Left lobe of liver (tissue), 2 donors: ENCODE measurements at regions not wholly inside any gene's neighbourhood (a gene's known extent, or its start where the extent isn't known, plus 50 kb on each side); places are given as distances from the start of the nearest gene placed in this dataset.
"Not testable (repeated sequence)": the region's sequence is repeated elsewhere in the genome, so short reads cannot be mapped to it uniquely, and the experiment has no call there.

ENCODE experiments used
- ATAC-seq: fragments of 200-7000 bp; cut with Tn5 transposase; one replicate; pipeline ENCODE4 v1.9.1; 2020; ENCODE audit warnings: mild to moderate bottlenecking, moderate library complexity
- DNase-seq: peaks from one replicate; pipeline ENCODE4 v3.0.0-alpha.2; 2020; ENCODE audit warnings: low spot score
- donor health status: DM: no; HTN: no; CAD: no; lungs with moderate emphysema.
- donor health status: DM: no; HTN: yes; CAD: no.

DNA sequence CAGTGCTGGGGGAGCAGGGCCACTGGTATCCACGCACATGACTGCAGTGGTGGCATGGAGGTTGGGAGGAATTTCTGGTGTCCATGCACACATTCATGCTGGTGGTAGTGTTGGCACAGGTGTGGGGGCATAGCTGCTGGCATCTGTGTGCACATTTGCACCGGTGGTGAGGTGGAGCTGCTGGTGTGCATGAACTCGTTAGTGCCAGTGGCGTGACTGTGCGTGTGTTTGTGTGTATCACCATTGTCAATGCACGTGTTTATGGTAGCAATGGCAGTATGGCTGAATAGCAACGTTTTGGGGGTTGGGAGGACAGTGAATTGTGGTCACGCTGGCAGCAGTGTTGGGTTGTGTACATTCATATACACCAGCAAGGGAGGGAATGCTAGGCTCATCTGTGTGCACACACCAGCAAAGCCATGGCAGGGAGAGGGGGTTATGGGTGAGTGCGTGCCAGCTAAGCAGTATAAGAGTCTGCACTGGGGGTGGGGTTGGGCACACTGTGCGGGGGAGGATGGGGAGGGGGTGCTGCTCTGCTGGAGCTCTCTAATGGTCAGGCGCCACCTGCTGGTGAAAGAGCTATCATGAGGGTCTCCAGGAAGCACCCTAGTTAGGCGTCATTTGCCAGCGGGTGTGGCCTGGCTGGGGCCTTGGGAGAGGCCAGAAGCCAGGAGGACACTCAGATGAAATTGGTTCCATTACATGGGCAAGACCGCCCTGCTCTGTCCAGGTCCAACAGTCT, 626.1 kb upstream of the ID4 start:
- peak; percentile 47 for ATAC-seq
- no peak for DNase-seq

DNA sequence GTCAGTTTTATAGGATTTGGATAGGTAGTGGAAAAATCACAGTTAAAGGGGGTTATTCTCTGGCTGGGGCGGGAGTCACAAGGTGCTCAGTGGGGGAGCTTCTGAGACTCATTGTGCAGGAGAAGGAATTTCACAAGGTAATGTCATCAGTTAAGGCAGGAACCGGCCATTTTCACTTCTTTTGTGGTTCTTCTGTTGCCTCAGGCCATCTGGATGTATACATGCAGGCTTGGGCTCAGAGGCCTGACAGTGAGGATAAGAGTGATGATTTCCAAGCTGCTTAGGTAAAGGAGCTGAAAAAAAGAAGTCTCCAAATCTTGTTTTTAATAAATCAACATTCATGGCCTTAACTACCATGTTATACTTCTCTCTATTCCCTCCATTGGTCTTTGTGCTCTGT, 622.9 kb upstream of the ID4 start:
- no peak for DNase-seq
- ATAC-seq: no peak

DNA sequence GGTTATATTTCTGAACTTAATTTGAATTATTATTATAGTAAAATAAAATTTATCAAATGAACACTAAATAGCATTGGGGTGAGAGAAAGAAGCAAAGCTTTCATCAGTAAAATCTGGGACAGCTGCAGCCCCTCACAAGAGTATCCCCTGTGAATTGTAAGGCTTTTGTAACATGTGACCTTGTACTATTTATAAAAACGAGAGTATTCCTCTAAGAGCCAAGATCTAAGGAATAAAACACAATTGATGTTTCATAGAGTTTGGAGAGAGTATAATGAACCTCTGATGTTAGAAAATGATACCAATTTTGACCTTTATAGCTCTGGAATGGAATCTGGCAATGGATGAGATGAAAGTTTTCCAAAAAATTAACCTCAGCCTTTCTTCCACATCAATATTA, 617.2 kb upstream of the ID4 start:
- no peak for ATAC-seq
- no peak for DNase-seq

DNA sequence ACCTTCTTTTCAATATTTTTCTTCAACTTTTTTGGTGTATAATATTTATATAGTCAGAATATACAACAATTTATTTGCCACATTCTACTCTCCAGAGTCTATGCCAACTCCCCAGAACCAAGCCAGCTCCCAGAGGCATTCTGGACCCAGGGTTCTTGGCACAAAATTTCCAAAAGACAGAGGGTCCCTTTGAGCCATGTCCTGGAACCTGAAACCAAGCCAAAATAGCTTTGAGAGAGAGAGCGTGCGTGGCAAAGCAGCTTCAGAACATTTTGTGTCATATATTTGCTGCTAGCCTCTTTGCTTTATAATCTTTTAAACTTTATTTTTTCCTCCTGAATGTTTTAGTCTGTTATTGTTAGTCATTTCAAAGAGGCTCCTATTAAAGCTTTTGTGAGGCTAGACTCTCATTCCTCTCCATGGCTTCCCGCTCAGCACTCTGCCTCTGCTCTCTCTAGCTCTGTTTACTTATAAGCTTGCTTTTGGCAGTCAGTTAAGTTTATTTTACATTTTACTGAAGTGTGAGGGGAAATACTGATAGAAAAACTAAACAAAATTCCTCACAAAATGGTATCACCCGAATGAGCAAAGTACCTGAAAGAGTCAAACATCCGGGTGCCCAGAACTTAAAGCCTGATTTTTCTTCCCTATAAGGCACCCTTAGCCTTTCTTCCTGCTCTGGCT, 605.1 kb upstream of the ID4 start:
- DNase-seq: no peak

DNA sequence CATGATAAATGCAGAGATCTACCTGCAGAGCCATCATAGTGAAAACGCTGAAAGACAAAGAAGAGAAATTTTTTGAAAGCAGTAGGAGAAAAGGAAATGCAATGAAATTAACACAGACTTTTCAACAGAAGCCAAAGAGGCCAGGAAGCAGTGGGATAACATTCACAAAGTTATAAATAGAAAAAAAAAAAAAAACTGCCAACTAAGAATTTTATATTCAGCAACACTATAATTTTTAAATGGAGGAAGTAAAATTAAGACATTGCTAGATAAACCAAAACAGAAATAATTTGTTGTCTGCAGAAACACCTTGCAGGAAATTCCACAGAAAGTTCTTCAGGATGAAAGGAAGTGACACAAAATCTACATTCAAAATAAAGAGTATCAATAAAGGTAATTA, 591.5 kb upstream of the ID4 start:
- ATAC-seq (no peak), DNase-seq (no peak)

More for the DNA sequence above, 605.1 kb upstream of the ID4 start:
- no peak for ATAC-seq

DNA sequence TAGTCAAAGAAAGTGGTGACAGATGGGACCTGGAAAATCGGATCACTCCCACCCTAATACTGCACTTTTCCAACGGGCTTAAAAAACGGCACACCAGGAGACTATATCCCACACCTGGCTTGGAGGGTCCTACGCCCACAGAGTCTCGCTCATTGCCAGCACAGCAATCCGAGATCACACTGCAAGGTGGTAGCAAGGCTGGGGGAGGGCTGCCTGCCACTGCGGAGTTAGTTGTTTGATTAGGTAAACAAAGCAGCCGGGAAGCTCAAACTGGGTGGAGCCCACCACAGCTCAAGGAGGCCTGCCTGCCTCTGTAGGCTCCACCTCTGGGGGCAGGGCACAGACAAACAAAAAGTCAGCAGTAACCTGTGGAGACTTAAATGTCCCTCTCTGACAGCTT, 590.0 kb upstream of the ID4 start:
- DNase-seq, ATAC-seq: not testable (repeated sequence)

DNA sequence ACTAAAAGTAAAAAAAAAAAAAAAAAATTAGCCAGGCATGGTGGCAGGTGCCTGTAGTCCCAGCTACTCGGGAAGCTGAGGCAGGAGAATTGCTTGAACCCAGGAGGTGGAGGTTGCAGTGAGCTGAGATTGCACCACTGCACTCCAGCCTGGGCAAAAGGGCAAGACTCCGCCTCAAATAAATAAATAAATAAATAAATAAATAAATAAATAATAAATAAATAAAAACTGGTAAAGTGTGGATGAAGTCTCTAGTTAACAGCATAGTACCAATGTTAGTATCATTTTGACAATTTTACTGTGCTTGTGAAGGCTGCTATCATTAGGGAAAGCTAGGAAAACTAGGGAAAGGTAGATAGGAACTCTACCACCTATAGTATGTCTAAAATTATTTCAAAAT, 581.0 kb upstream of the ID4 start:
- DNase-seq, ATAC-seq: not testable (repeated sequence)

DNA sequence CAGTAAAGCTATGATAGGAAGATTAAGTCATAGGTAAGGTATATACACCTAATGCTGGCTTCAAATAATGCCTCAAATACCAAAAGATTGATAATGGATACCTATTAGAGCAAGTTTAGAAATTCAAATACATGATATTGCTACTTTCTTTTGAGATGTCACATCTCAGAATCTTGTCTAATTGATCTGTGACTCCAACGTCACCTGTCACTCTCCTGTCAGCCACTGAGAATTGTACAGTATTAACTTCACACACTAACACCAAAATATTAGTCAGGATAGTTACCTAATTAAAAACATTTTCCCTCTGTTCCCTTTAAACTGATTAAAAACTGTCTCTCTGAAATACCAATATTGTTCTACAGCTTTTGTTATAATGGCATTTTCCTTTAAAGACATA, 575.5 kb upstream of the ID4 start:
- ATAC-seq (no peak), DNase-seq (no peak)

DNA sequence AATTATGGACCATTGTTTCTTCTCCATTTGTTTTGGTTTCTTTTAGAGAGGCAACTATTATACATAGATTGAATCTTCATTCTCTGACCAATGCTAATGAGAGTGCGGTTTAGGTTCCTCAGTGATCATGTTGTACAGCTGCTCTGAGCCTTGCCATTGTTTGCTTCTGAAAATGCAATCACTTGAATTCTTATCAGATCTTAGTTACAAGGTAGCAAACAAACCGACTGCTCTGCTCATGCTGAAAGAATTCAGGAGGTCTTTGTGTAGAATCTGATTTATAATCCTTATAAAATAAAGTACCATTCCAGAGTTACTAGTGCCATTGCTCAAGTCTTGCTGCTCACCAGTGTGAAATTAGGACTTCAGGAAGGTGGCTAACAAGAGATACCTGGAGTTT, 569.1 kb upstream of the ID4 start:
- ATAC-seq: no peak
- DNase-seq: no peak

DNA sequence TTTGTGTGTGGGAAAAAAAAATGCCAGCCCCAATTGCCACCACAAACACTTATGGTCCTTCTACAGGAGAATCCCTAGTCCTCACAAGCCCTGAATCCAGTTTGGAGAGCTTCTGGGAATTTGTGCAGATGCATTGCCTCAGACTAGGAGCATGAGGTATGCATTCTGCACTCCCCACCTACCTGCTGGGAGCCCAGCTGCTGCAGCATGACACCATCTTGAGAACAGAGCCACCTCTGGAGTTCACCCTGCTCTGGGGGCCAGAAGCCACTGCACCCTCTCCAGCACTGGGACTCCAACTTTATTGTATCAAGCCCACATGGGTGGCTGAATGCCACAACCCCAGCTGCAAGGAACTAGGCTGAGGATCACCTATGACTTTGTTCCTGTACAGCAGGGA, 568.5 kb upstream of the ID4 start:
- no peak for ATAC-seq
- DNase-seq: no peak

DNA sequence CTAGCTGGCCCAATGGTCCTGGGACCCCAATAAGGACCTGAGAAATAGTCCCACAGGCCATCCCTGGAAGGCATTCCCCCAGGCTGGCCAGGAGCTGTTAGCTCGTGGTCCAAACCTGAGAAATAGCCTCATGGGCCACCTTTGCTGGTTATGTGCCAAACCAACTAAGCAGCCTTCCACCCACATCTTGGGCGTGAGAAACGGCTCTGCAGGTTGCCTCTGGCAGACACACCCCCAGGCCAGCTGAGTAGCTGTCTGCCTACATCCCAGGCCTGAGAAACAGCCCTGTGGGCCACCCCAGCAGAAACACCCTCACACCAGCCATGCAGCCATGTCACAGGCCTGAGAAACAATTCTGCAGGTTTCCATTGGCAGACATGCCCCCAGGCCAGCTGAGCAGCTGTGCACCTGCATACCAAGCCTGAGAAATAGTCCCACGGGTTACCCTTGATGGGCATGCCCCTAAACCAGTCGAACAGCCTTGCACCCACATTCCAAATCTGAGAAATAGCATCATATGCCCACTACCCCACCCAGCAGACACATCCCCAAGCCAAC, 567.8 kb upstream of the ID4 start:
- ATAC-seq: no peak
- no peak for DNase-seq

DNA sequence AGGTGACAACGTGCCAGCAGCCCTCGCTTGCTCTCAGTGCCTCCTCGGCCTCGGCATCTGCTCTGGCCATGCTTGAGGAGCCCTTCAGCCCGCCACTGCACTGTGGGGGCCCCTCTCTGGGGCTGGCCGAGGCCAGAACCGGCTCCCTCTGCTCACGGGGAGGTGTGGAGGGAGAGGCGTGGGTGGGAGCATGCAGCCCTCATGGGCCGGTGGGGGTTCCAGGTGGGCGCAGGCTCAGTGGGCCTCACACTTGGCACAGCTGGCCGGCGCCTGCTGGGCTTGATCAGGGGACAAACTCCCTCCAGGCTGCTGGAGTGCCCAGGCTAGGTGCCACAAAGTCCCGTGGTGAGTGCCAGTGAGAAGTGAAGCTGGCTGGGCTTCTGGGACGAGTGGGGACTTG, 566.6 kb upstream of the ID4 start:
- ATAC-seq: no peak
- no peak for DNase-seq

DNA sequence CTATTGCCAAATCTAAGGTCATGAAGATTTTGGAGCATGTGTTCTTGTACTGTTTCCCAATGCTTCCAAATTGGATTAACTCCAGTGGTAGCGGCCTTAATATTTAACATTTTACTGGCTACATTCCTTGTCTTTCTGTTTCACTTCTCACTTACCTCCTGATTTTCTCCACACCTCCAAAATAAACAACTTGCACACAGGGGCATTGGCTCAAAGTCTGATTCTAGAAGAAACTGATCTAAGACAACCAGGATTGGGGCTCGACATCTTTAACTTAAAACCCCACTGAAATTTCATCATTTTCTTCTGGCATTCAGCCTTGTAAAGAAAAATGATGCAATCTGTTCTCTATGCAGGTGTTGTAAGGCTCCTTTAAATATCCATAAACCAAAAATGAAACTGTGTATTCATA, 557.9 kb upstream of the ID4 start:
- DNase-seq (no peak), ATAC-seq (no peak)

DNA sequence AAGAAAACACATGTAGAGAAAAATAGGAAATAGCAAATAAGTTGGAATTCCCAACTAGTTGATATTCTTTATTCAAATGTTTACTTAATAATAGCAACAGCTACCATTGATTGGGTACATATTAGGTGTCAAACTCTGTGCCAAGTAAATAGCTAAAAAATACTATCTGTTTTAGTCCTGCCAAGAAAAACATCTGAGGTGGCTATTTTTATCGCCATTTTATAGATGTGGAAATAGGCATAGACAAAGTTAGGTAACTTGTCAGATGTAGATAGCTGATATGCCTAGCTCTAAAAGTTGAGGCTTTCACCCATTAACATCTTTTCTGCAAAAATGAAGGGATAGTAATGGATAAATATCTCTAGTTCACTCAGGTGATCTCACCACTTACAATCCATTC, 549.2 kb upstream of the ID4 start:
- DNase-seq (no peak), ATAC-seq (no peak)

DNA sequence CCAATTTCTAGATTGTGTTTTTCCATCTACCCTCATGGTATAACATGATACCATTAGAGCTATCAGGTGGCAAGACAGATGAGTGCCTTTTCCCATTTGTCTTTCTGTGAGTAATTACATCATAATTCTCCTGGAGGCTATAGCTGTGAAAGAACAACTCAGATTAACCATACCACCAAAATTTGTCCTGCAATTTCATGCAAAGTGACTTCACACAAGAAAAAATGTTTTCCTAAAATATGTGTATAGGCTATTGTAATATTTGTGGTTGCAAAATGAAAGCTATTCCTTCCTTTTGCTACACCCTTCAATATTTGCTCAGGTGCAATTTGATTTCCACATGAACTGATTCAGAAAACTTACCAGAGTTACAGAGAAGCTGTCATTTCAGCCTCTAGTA, 547.7 kb upstream of the ID4 start:
- ATAC-seq (no peak), DNase-seq (no peak)

DNA sequence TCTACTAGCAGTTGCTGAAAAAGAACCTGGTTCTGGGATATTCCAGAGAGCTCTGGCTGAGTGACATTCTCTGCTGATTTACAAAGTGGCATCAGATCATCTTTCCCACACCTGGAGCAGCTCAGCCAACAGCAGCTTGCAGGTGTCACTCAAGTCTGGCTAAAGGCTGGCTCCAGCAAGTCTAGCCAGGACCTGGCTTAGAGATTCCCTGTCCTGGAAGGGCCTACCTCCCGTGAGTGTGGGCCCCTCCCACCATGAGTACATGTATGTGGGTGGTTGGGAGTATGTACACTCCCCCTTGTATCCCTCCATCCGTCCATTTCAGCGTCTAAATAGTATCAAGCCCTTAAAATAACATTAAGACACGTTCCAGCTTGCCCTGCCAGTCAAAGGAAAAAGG, 539.3 kb upstream of the ID4 start:
- DNase-seq (no peak), ATAC-seq (no peak)

DNA sequence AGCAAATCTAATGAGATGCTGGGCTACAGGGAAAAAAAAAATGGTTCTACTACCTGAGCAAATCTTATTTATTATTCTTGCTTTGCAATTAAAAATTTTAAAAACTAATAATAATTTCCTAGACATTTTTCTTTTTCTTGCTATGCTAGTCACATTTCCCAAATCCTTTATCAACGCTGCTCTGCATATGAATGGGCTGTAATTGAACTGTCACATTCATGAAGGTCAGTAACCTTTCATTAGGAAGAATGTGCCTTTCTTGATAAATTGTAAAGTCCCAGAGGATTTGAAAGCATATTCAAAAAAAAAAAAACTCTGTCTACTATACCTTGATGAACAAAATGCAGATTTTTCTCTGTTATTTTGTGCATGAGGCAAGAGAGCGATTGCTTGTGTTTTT, 538.7 kb upstream of the ID4 start:
- ATAC-seq (no peak), DNase-seq (no peak)

DNA sequence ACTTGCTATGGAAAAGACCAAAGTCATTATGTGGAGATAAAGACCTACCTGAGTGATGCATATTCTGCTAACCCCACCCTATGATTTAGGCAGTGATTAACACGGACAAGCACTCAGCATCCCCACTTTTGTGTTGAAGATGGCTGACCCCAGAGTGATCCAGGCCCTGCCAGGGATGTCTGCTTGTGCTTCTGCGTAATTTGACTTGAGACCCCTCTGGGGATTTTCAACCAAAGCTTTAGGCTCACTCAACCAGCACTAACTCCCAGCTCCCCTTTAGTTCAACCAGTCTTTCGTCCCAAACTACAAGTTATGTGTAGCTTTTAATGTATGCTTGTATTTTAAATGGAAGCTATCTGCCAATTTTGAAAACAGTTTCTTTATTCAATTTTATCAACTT, 538.0 kb upstream of the ID4 start:
- no peak for ATAC-seq
- no peak for DNase-seq

DNA sequence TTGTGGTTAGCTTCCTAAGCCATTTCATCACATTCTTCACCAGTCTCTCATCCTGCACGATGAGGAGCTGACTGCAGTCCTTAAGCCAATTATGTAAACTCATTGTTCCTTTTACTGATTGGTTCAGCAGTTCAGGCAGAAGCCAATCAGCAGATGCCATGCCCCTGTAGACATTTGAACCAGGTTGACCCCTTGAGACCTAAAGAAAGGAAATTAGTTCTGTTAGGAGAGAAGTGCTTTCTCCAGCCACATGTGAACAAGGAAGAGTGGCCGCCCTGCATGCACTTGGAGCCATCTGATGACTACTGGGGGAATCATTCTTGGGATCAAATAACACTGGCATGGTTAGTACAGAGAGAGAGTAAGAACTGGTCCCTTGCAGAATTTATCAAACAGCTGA, 535.2 kb upstream of the ID4 start:
- DNase-seq: no peak

DNA sequence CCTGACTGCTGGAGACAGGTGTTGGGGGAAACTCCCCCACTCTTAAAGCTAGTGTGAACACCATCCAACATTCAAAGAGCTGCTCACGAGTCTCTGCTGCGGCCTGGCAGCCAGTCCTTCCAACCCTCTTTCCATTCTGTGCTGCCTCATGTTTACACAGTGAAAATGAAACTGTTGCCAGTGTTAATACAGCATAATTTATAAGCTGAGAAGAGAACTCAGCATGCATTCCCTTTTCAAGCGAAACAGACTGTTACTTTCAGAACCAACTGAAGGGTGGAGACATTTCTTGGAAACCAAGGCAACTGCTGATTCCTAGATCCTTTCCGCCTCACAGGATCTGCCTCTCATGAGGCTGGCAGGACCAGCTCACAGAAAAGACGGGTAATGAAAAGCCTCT, 533.8 kb upstream of the ID4 start:
- no peak for ATAC-seq
- DNase-seq: no peak

More for the DNA sequence above, 535.2 kb upstream of the ID4 start:
- no peak for ATAC-seq

DNA sequence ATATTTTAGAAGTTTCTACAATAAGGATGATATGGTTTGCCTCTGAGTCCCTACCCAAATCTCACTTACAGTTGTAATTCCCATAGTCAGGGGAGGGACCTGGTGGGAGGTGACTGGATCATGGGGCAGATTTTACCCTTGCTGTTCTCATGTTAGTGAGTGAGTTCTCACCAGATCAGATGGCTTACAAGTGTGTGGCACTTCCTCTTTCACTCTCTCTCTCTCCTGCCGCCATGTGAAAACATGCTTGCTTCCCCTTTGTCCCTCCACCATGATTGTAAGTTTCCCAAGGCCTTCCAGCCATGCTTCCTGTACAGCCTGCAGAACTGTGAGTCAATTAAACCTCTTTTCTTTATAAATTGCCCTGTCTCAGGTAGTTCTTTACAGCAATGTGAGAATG, 527.5 kb upstream of the ID4 start:
- no peak for ATAC-seq
- no peak for DNase-seq

DNA sequence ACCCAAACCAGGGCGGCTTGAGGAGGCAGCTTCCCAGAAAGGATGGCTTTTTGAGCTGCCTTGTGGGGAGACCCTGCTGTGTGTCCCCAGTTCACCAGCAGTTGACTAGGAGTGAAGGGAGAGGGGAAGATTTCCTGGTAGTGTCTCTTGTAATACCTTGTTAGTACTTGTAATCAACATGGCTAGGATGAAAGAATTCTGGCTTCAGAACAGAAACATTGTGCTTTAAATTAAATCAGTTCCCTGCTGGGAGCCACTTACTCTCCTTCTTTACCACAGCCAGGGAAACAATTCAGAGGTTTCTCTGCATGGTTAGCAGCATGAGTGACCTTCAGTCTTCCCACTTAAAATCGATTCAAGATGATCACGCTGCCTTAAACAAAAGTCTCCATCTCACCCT, 525.4 kb upstream of the ID4 start:
- ATAC-seq (no peak), DNase-seq (no peak)
